ENCODE measurements at regions not wholly inside any gene's neighbourhood (a gene's known extent, or its start where the extent isn't known, plus 50 kb on each side); places are given as distances from the start of the nearest gene placed in this dataset.

GRCh38 chr6:27684264-27685211 is 211.6 kb upstream of the ZNF184 start:
- H3K4me3 ChIP-seq (replicated peaks in 1 of 4; ENCODE audit: control extremely low read depth in 1 of 4, insufficient read depth in 1 of 4, low read depth in 3 of 4, low read length in 4 of 4), result no peak overlapping the region
- H3K36me3 ChIP-seq (ENCODE audit: control insufficient read depth, insufficient read depth, low read length), result no peaks in the 10 kb centered on the region
- H2AFZ ChIP-seq (ENCODE audit: low read length), result no peak overlapping the region
- no peaks in the 10 kb centered on the region for H3K4me1 ChIP-seq (ENCODE audit: control insufficient read depth, extremely low read depth, insufficient read depth, low read length)
- TF ChIP-seq CTCF (conservative IDR thresholded peaks at IDR 0.05 in 1 of 2, IDR thresholded peaks at IDR 0.05 in 1 of 2; ENCODE audit: low read depth in 1 of 2, low read length in 2 of 2) (no peak), EZH2 (IDR thresholded peaks at IDR 0.05; ENCODE audit: low read length, missing control alignments) (no peak)
- no peaks in the 10 kb centered on the region for H3K27me3 ChIP-seq (ENCODE audit: control insufficient read depth, insufficient read depth, low read length)
- DNase-seq (ENCODE audit: low read depth in 2 of 2), result peak; percentile 67 to 92
- no peaks in the 10 kb centered on the region for H3K9me3 ChIP-seq (ENCODE audit: control insufficient read depth, insufficient read depth, low read depth, low read length)
- H3K27ac ChIP-seq (ENCODE audit: insufficient read depth, low read length), result no peak overlapping the region
- H4K20me1 ChIP-seq (ENCODE audit: control insufficient read depth, extremely low read depth, insufficient read depth, low read length), result no peaks in the 10 kb centered on the region
- H3K4me2 ChIP-seq (ENCODE audit: extremely low read depth, insufficient read depth, low read length), result no peak overlapping the region
- no peak overlapping the region for H3K9ac ChIP-seq (ENCODE audit: insufficient read depth, low read length)
- no peaks in the 10 kb centered on the region for H3K79me2 ChIP-seq (ENCODE audit: control insufficient read depth, insufficient read depth, low read length)

GRCh38 chr6:27679964-27680694 is 207.2 kb upstream of the ZNF184 start:
- no peaks in the 10 kb centered on the region for H3K36me3 ChIP-seq (ENCODE audit: control insufficient read depth, insufficient read depth, low read length)
- no peak overlapping the region for H2AFZ ChIP-seq (ENCODE audit: low read length)
- no peaks in the 10 kb centered on the region for H3K4me1 ChIP-seq (ENCODE audit: control insufficient read depth, extremely low read depth, insufficient read depth, low read length)
- no peaks in the 10 kb centered on the region for H3K79me2 ChIP-seq (ENCODE audit: control insufficient read depth, insufficient read depth, low read length)
- TF ChIP-seq EZH2 (IDR thresholded peaks at IDR 0.05; ENCODE audit: low read length, missing control alignments) (no peak), CTCF (conservative IDR thresholded peaks at IDR 0.05 in 1 of 2, IDR thresholded peaks at IDR 0.05 in 1 of 2; ENCODE audit: low read depth in 1 of 2, low read length in 2 of 2) (no peak)
- no peak overlapping the region for H3K4me2 ChIP-seq (ENCODE audit: extremely low read depth, insufficient read depth, low read length)
- H3K27ac ChIP-seq (ENCODE audit: insufficient read depth, low read length), result no peak overlapping the region
- no peaks in the 10 kb centered on the region for H3K27me3 ChIP-seq (ENCODE audit: control insufficient read depth, insufficient read depth, low read length)
- H3K9me3 ChIP-seq (ENCODE audit: control insufficient read depth, insufficient read depth, low read depth, low read length), result no peaks in the 10 kb centered on the region
- peak overlapping the region in 1 of 4 experiments; percentile 48 for H3K4me3 ChIP-seq (replicated peaks in 1 of 4; ENCODE audit: control extremely low read depth in 1 of 4, insufficient read depth in 1 of 4, low read depth in 3 of 4, low read length in 4 of 4)
- no peak overlapping the region for H3K9ac ChIP-seq (ENCODE audit: insufficient read depth, low read length)
- H4K20me1 ChIP-seq (ENCODE audit: control insufficient read depth, extremely low read depth, insufficient read depth, low read length), result no peaks in the 10 kb centered on the region
- no peak for DNase-seq (ENCODE audit: low read depth in 2 of 2)

- Histone ChIP-seq H3K4me1 (ENCODE audit: control insufficient read depth, extremely low read depth, insufficient read depth, low read length) (no peaks in the 10 kb centered on the region), H3K9me3 (ENCODE audit: control insufficient read depth, insufficient read depth, low read depth, low read length) (no peaks in the 10 kb centered on the region), H3K79me2 (ENCODE audit: control insufficient read depth, insufficient read depth, low read length) (no peaks in the 10 kb centered on the region), H3K4me2 (ENCODE audit: extremely low read depth, insufficient read depth, low read length) (no peak overlapping the region), H3K9ac (ENCODE audit: insufficient read depth, low read length) (no peak overlapping the region), H3K4me3 (replicated peaks in 1 of 4; ENCODE audit: control extremely low read depth in 1 of 4, insufficient read depth in 1 of 4, low read depth in 3 of 4, low read length in 4 of 4) (peak overlapping the region in 1 of 4 experiments; percentile 48), H3K27ac (ENCODE audit: insufficient read depth, low read length) (no peak overlapping the region), H4K20me1 (ENCODE audit: control insufficient read depth, extremely low read depth, insufficient read depth, low read length) (no peaks in the 10 kb centered on the region), H3K36me3 (ENCODE audit: control insufficient read depth, insufficient read depth, low read length) (no peaks in the 10 kb centered on the region), H3K27me3 (ENCODE audit: control insufficient read depth, insufficient read depth, low read length) (no peaks in the 10 kb centered on the region), H2AFZ (ENCODE audit: low read length) (no peak overlapping the region)
- TF ChIP-seq EZH2 (IDR thresholded peaks at IDR 0.05; ENCODE audit: low read length, missing control alignments) (no peak), CTCF (conservative IDR thresholded peaks at IDR 0.05 in 1 of 2, IDR thresholded peaks at IDR 0.05 in 1 of 2; ENCODE audit: low read depth in 1 of 2, low read length in 2 of 2) (no peak)
- DNase-seq (ENCODE audit: low read depth in 2 of 2), result no peak
Measured at GRCh38 chr6:27679308-27679963, 206.5 kb upstream of the ZNF184 start.
